ENCODE measurements at regions not wholly inside any gene's neighbourhood (a gene's known extent, or its start where the extent isn't known, plus 50 kb on each side); places are given as distances from the start of the nearest gene placed in this dataset.

- peaks cover 26% of the 10 kb centered on the region for H3K4me1 Mint-ChIP-seq
- H3K27ac Mint-ChIP-seq, result peak overlapping the region in 4 of 7 donors; percentile 26 to 89 (median 74)
- peak in 1 of 3 donors; percentile 44 for DNase-seq
- intact Hi-C loops (cut with micrococcal nuclease), result no loop called here
- TF ChIP-seq CTCF (IDR thresholded peaks at IDR 0.05), result peak; percentile 54
- no peak overlapping the region for H3K9ac ChIP-seq (ENCODE audit: insufficient read depth, low read length, poor library complexity, severe bottlenecking)
- H3K27me3 ChIP-seq (ENCODE audit: control insufficient read depth in 2 of 2, insufficient read depth in 2 of 2, low read length in 2 of 2), result peaks cover 0 to 5% of the 10 kb centered on the region in 2 donors
- H3K36me3 ChIP-seq (replicated peaks in 1 of 2; ENCODE audit: control insufficient read depth in 1 of 2, insufficient read depth in 2 of 2, low read length in 2 of 2), result no peaks in the 10 kb centered on the region
- H3K4me3 Mint-ChIP-seq, result no peak overlapping the region
- WGBS (ENCODE audit: insufficient coverage), result 91% methylated on average over 1 of the region's 5 CpGs
- no peaks in the 10 kb centered on the region for H3K36me3 Mint-ChIP-seq
- H3K79me2 ChIP-seq (ENCODE audit: insufficient read depth, low read length), result no peaks in the 10 kb centered on the region
- no peak overlapping the region for H2AFZ ChIP-seq (ENCODE audit: insufficient read depth, low read depth, low read length, poor library complexity, severe bottlenecking)
- no peaks in the 10 kb centered on the region for H3K9me3 ChIP-seq (replicated peaks in 1 of 2; ENCODE audit: control insufficient read depth in 1 of 2, insufficient read depth in 1 of 2, low read length in 2 of 2)
- no peaks in the 10 kb centered on the region for H4K20me1 ChIP-seq (ENCODE audit: insufficient read depth, low read length)
- no peak overlapping the region for H3K4me2 ChIP-seq (replicated peaks; ENCODE audit: extremely low read depth, low read length, poor library complexity, severe bottlenecking)
- H3K27ac ChIP-seq (ENCODE audit: low read depth in 1 of 2, low read length in 2 of 2), result peak overlapping the region in 1 of 2 donors; percentile 30
- peaks cover 20 to 22% of the 10 kb centered on the region in 2 donors for H3K4me1 ChIP-seq (ENCODE audit: control insufficient read depth in 1 of 2, insufficient read depth in 2 of 2, low read length in 2 of 2)
- H3K4me3 ChIP-seq (replicated peaks in 1 of 3; ENCODE audit: low read depth in 2 of 3, low read length in 3 of 3), result no peak overlapping the region
- H3K9me3 Mint-ChIP-seq, result peaks cover 0 to 3% (median 0%) of the 10 kb centered on the region in 7 donors
- H3K27me3 Mint-ChIP-seq (ENCODE audit: low read depth in 3 of 3), result peaks cover 0 to 2% (median 0%) of the 10 kb centered on the region in 3 donors
These were observed 122.8 kb upstream of the STC2 start for GRCh38 chr5:173451031-173451430.

GRCh38 chr5:173450188-173450587 is 122.0 kb upstream of the STC2 start:
- Histone ChIP-seq H3K9me3 (replicated peaks in 1 of 2; ENCODE audit: control insufficient read depth in 1 of 2, insufficient read depth in 1 of 2, low read length in 2 of 2) (no peaks in the 10 kb centered on the region), H3K79me2 (ENCODE audit: insufficient read depth, low read length) (no peaks in the 10 kb centered on the region), H3K27ac (ENCODE audit: low read depth in 1 of 2, low read length in 2 of 2) (no peak overlapping the region), H3K4me1 (ENCODE audit: control insufficient read depth in 1 of 2, insufficient read depth in 2 of 2, low read length in 2 of 2) (peaks cover 20 to 22% of the 10 kb centered on the region in 2 donors), H3K4me2 (replicated peaks; ENCODE audit: extremely low read depth, low read length, poor library complexity, severe bottlenecking) (no peak overlapping the region), H3K9ac (ENCODE audit: insufficient read depth, low read length, poor library complexity, severe bottlenecking) (no peak overlapping the region), H3K36me3 (replicated peaks in 1 of 2; ENCODE audit: control insufficient read depth in 1 of 2, insufficient read depth in 2 of 2, low read length in 2 of 2) (no peaks in the 10 kb centered on the region), H3K4me3 (replicated peaks in 1 of 3; ENCODE audit: low read depth in 2 of 3, low read length in 3 of 3) (no peak overlapping the region), H3K27me3 (ENCODE audit: control insufficient read depth in 2 of 2, insufficient read depth in 2 of 2, low read length in 2 of 2) (peaks cover 0 to 5% of the 10 kb centered on the region in 2 donors), H2AFZ (ENCODE audit: insufficient read depth, low read depth, low read length, poor library complexity, severe bottlenecking) (no peak overlapping the region), H4K20me1 (ENCODE audit: insufficient read depth, low read length) (no peaks in the 10 kb centered on the region)
- H3K4me1 Mint-ChIP-seq, result peaks cover 26% of the 10 kb centered on the region
- no peak for TF ChIP-seq CTCF (IDR thresholded peaks at IDR 0.05)
- peak in 1 of 3 donors; percentile 42 for DNase-seq
- H3K27me3 Mint-ChIP-seq (ENCODE audit: low read depth in 3 of 3), result peaks cover 0 to 2% (median 0%) of the 10 kb centered on the region in 3 donors
- no peaks in the 10 kb centered on the region for H3K36me3 Mint-ChIP-seq
- H3K4me3 Mint-ChIP-seq, result no peak overlapping the region
- WGBS (ENCODE audit: insufficient coverage), result 72% methylated on average over 2 of the region's 7 CpGs
- peak overlapping the region in 2 of 7 donors; percentile 3 to 18 for H3K27ac Mint-ChIP-seq
- H3K9me3 Mint-ChIP-seq, result peaks cover 0 to 3% (median 0%) of the 10 kb centered on the region in 7 donors
- intact Hi-C loops (cut with micrococcal nuclease), result no loop called here
